CD4-positive, alpha-beta T cell (primary cell): ENCODE measurements at regions not wholly inside any gene's neighbourhood (a gene's known extent, or its start where the extent isn't known, plus 50 kb on each side); places are given as distances from the start of the nearest gene placed in this dataset.
"Not testable (repeated sequence)": the region's sequence is repeated elsewhere in the genome, so short reads cannot be mapped to it uniquely, and the experiment has no call there.

Experiments
- ATAC-seq: fragments of 200-7000 bp; cut with Tn5 transposase; one replicate; pipeline ENCODE4 v1.10.0; 2022; ENCODE audit warnings: mild to moderate bottlenecking; ENCODE audit not compliant: poor library complexity
- CTCF ChIA-PET: fragments of 350-600 bp; sonication (Branson Sonifier 250); formaldehyde crosslinking; loops from one replicate; lab custom pipeline; 2021; ENCODE audit warnings: antibody characterized with exemption, inconsistent platforms; lab: Charles Lee
- POLR2A ChIA-PET: fragments of 350-600 bp; sonication (Branson Sonifier 250); formaldehyde crosslinking; loops from one replicate; lab custom pipeline; 2021; ENCODE audit warnings: antibody characterized with exemption, inconsistent platforms; lab: Charles Lee
- DNase-seq, 14 experiments: peaks; one replicate each; pipeline ENCODE4 v3.0.0-alpha.2; 2013 to 2020; ENCODE audit warnings: mixed read lengths in 2 of 14
- H3K27ac ChIP-seq, 2 donors: one replicate each; pipeline versions ENCODE4 v1.5.1 to v1.7.0; 2013; ENCODE audit warnings: low read length in 2 of 2, low read depth in 1 of 2, mild to moderate bottlenecking in 1 of 2
- H3K27me3 ChIP-seq, 2 experiments: 1 replicate in 1 of 2; 2 replicates in 1 of 2; pipeline versions ENCODE4 v1.6.1 to v1.7.0; 2013; ENCODE audit warnings: low read length in 2 of 2, control low read depth in 1 of 2, mild to moderate bottlenecking in 1 of 2, moderate library complexity in 1 of 2; ENCODE audit not compliant: insufficient read depth in 2 of 2, control insufficient read depth in 1 of 2
- H3K36me3 ChIP-seq: one replicate; pipeline ENCODE4 v1.6.1; 2013; ENCODE audit warnings: low read length, control low read depth; ENCODE audit not compliant: insufficient read depth
- H3K4me1 ChIP-seq: one replicate; pipeline ENCODE4 v1.6.1; 2013; ENCODE audit warnings: low read length, control low read depth; ENCODE audit not compliant: insufficient read depth
- H3K4me3 ChIP-seq: one replicate; pipeline ENCODE4 v1.5.1; 2013; ENCODE audit warnings: mild to moderate bottlenecking, low read length, moderate library complexity
- H3K9me3 ChIP-seq, 2 experiments: 1 replicate in 1 of 2; 2 replicates in 1 of 2; pipeline versions ENCODE4 v1.6.1 to v1.7.0; 2013; ENCODE audit warnings: low read length in 2 of 2, mild to moderate bottlenecking in 2 of 2, control low read depth in 1 of 2, moderate library complexity in 1 of 2; ENCODE audit not compliant: control insufficient read depth in 1 of 2, insufficient read depth in 1 of 2
- H3K27ac Mint-ChIP-seq: one replicate; pipeline ENCODE4 v1.8.0; 2020; ENCODE audit warnings: mixed read lengths
- H3K27me3 Mint-ChIP-seq: one replicate; pipeline ENCODE4 v1.8.0; 2021; ENCODE audit warnings: mixed read lengths
- H3K36me3 Mint-ChIP-seq: one replicate; pipeline ENCODE4 v1.8.0; 2021; ENCODE audit warnings: low read depth, mixed read lengths
- H3K4me1 Mint-ChIP-seq: one replicate; pipeline ENCODE4 v1.8.0; 2021; ENCODE audit warnings: low read depth, mixed read lengths
- H3K4me3 Mint-ChIP-seq: one replicate; pipeline ENCODE4 v1.8.0; 2020; ENCODE audit warnings: mild to moderate bottlenecking, mixed read lengths
- H3K9me3 Mint-ChIP-seq: one replicate; pipeline ENCODE4 v1.8.0; 2020; ENCODE audit warnings: mixed read lengths
- intact Hi-C, 2 experiments: fragments of 100-400 bp; cut with DNase I in 1 of 2; cut with micrococcal nuclease in 1 of 2; formaldehyde crosslinking; loops; one replicate each; pipeline versions ENCODE4 v1.15.1 to v1.9.0; 2023 to 2025; cut with DNase I, micrococcal nuclease
- TF ChIP-seq, protein P1 (sequence below): fragments of 200-600 bp; IDR thresholded peaks from one replicate; pipeline ENCODE4 v1.8.0; 2022; ENCODE audit warnings: antibody characterized with exemption, mild to moderate bottlenecking

DNA sequence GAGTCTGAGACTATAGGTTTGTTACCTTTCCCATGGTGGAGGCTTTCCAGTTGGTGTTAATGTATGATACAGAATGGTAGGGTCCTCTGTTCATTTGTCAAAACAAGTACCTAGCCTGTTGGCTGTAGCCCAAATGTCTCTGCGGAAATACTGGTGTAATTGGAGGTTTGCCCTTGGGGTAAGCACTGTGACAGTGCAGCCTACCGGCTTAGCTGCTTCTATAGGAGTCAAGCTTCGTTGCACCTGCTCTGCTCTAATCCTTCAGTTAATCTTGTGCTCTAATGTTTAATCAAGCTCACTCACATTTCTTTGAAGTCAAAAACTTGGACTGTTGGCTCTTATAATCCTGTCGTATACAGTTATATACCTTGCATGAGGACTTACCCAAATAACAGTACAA is 203.4 kb downstream of the CCNG2 start:
- H3K27ac Mint-ChIP-seq, result no peak overlapping the region
- no peaks in the 10 kb centered on the region for H3K4me1 Mint-ChIP-seq
- H3K4me3 ChIP-seq, result no peak overlapping the region
- H3K4me3 Mint-ChIP-seq, result no peak overlapping the region
- no peaks in the 10 kb centered on the region for H3K36me3 ChIP-seq
- no peaks in the 10 kb centered on the region for H3K4me1 ChIP-seq
- ChIA-PET CTCF (no interaction called here), POLR2A (no interaction called here)
- no peak for DNase-seq
- H3K27me3 Mint-ChIP-seq, result peaks cover 4% of the 10 kb centered on the region
- no peaks in the 10 kb centered on the region for H3K9me3 ChIP-seq
- intact Hi-C loops, result no loop called here
- no peaks in the 10 kb centered on the region for H3K36me3 Mint-ChIP-seq
- no peaks in the 10 kb centered on the region for H3K27me3 ChIP-seq
- TF ChIP-seq, protein P1, sequence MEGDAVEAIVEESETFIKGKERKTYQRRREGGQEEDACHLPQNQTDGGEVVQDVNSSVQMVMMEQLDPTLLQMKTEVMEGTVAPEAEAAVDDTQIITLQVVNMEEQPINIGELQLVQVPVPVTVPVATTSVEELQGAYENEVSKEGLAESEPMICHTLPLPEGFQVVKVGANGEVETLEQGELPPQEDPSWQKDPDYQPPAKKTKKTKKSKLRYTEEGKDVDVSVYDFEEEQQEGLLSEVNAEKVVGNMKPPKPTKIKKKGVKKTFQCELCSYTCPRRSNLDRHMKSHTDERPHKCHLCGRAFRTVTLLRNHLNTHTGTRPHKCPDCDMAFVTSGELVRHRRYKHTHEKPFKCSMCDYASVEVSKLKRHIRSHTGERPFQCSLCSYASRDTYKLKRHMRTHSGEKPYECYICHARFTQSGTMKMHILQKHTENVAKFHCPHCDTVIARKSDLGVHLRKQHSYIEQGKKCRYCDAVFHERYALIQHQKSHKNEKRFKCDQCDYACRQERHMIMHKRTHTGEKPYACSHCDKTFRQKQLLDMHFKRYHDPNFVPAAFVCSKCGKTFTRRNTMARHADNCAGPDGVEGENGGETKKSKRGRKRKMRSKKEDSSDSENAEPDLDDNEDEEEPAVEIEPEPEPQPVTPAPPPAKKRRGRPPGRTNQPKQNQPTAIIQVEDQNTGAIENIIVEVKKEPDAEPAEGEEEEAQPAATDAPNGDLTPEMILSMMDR, result no peak
- no peaks in the 10 kb centered on the region for H3K9me3 Mint-ChIP-seq
- no peak overlapping the region for H3K27ac ChIP-seq
- ATAC-seq, result no peak

DNA sequence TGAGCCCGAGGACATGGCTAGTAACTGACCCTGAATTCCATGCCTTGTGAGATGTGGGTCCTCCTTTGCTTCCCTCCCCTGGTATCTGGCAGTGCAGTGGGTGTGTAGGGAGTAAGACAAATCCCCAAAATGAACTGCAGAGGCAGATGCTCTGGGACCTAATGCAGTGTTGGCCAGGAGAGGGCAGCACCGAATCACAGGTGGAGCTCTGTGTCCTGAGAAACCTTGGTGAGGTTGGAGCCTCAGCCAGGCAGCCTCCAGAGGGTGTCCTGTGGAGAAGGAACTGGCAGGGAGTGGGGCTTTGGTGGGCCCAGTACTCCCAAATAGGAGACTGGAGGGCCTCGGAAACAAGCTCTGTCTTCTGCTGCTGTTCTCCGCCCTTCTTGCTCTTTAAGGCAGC is 209.9 kb downstream of the CCNG2 start:
- H3K9me3 Mint-ChIP-seq, H3K4me1 ChIP-seq, DNase-seq, H3K36me3 ChIP-seq, CTCF ChIA-PET, H3K9me3 ChIP-seq, H3K27ac ChIP-seq, ATAC-seq, intact Hi-C loops, H3K4me1 Mint-ChIP-seq, H3K27me3 Mint-ChIP-seq, POLR2A ChIA-PET, H3K36me3 Mint-ChIP-seq, H3K4me3 Mint-ChIP-seq, H3K27me3 ChIP-seq, H3K27ac Mint-ChIP-seq, H3K4me3 ChIP-seq: not testable (repeated sequence)

DNA sequence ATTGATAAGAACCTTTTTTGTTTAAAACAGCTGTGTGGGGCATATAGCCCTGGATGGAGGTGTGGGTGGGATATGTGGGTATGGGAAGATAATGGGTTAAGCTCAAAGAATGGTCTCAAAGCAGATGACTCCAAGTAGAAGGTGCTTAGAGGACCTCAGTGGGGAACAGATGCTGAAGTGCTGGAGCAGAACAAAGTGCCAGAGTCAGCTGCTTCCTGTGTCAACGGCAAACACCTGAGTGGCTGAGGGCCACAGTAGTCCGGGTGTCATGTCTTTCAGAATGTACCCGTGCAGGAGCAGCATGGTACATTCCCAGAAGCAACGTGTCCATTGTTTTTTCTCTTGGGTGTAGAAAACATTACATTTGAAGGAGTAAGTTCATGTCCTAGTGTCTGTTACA is 210.6 kb downstream of the CCNG2 start:
- Histone ChIP-seq H3K36me3 (no peaks in the 10 kb centered on the region), H3K27me3 (no peaks in the 10 kb centered on the region), H3K27ac (no peak overlapping the region), H3K9me3 (no peaks in the 10 kb centered on the region), H3K4me1 (no peaks in the 10 kb centered on the region), H3K4me3 (no peak overlapping the region)
- intact Hi-C loops, result no loop called here
- TF ChIP-seq, protein P1, result no peak
- Mint-ChIP-seq H3K9me3 (no peaks in the 10 kb centered on the region), H3K27me3 (no peaks in the 10 kb centered on the region), H3K27ac (no peak overlapping the region), H3K4me1 (no peaks in the 10 kb centered on the region), H3K36me3 (no peaks in the 10 kb centered on the region), H3K4me3 (no peak overlapping the region)
- POLR2A ChIA-PET, result no interaction called here
- ATAC-seq (no peak), DNase-seq (no peak)
- CTCF ChIA-PET, result no interaction called here

DNA sequence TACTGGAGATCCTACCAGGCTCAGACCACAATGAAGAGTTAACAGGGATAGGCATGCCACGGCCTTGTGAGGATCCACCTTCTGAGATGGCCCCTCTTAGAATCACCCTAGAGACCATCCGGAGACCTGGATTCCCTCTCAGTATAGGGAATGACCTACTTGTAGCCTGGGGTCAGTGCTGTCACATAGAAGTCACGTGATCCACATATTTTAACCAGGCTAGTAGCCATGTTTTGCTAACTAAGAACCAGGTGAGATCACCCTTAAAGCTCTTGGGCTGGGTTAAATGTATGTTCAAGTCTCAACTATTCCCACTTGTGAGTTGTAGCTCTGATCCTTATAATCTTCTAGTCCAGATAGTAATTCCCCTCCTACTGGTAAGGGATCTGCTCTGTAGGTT is 215.4 kb downstream of the CCNG2 start:
- ChIA-PET POLR2A (no interaction called here), CTCF (no interaction called here)
- TF ChIP-seq, protein P1, result no peak
- no peaks in the 10 kb centered on the region for H3K36me3 Mint-ChIP-seq
- no peaks in the 10 kb centered on the region for H3K27me3 ChIP-seq
- intact Hi-C loops, result no loop called here
- ATAC-seq (no peak), DNase-seq (no peak)
- no peaks in the 10 kb centered on the region for H3K4me1 ChIP-seq
- no peaks in the 10 kb centered on the region for H3K27me3 Mint-ChIP-seq
- H3K4me1 Mint-ChIP-seq, result no peaks in the 10 kb centered on the region
- no peak overlapping the region for H3K4me3 Mint-ChIP-seq
- H3K36me3 ChIP-seq, result no peaks in the 10 kb centered on the region
- H3K27ac Mint-ChIP-seq, result no peak overlapping the region
- no peak overlapping the region for H3K4me3 ChIP-seq
- H3K27ac ChIP-seq, result no peak overlapping the region
- H3K9me3 Mint-ChIP-seq, result no peaks in the 10 kb centered on the region
- no peaks in the 10 kb centered on the region for H3K9me3 ChIP-seq
